Tibial artery (tissue), 4 donors: ENCODE measurements at regions not wholly inside any gene's neighbourhood (a gene's known extent, or its start where the extent isn't known, plus 50 kb on each side); places are given as distances from the start of the nearest gene placed in this dataset.

Experiments
- DNase-seq, 2 donors: peaks; one replicate each; pipeline ENCODE4 v3.0.0-alpha.2; 2019
- H3K27ac ChIP-seq, 2 donors: fragments of 200-600 bp; sonication (generic) in 1 of 2; 1 replicate in 1 of 2; 2 replicates in 1 of 2; pipeline ENCODE4 v1.5.1; 2018 to 2019; ENCODE audit warnings: mild to moderate bottlenecking in 1 of 2
- H3K27me3 ChIP-seq, 2 donors: fragments of 200-600 bp; sonication (generic) in 1 of 2; one replicate each; pipeline versions ENCODE4 v1.5.1 to v1.6.0; 2016 to 2019
- H3K36me3 ChIP-seq, 3 donors: fragments of 200-600 bp; sonication (generic) in 2 of 3; one replicate each; pipeline ENCODE4 v1.5.1; 2016 to 2019; ENCODE audit warnings: mild to moderate bottlenecking in 2 of 3
- H3K4me1 ChIP-seq, 4 donors: fragments of 200-600 bp; sonication (generic) in 2 of 4; 1 replicate in 3 of 4; 2 replicates in 1 of 4; pipeline ENCODE4 v1.5.1; 2016 to 2019
- H3K4me3 ChIP-seq, 2 donors: fragments of 200-600 bp; sonication (generic) in 1 of 2; 1 replicate in 1 of 2; 2 replicates in 1 of 2; pipeline ENCODE4 v1.5.1; 2018 to 2019; ENCODE audit warnings: mild to moderate bottlenecking in 2 of 2
- H3K9me3 ChIP-seq, 3 donors: fragments of 200-600 bp; sonication (generic) in 1 of 3; one replicate each; pipeline ENCODE4 v1.5.1; 2016 to 2019
- intact Hi-C: fragments of 100-400 bp; cut with DNase I; formaldehyde crosslinking; loops from one replicate; pipeline ENCODE4 v1.15.0; 2023; ENCODE audit warnings: low total_unique reads
- TF ChIP-seq, protein P1 (sequence below), 2 experiments: fragments of 200-600 bp in 1 of 2; fragments of 450-650 bp in 1 of 2; IDR thresholded peaks; one replicate each; pipeline ENCODE4 v1.5.1; 2017 to 2019; ENCODE audit warnings: antibody characterized with exemption in 2 of 2, mild to moderate bottlenecking in 1 of 2, moderate library complexity in 1 of 2

DNA sequence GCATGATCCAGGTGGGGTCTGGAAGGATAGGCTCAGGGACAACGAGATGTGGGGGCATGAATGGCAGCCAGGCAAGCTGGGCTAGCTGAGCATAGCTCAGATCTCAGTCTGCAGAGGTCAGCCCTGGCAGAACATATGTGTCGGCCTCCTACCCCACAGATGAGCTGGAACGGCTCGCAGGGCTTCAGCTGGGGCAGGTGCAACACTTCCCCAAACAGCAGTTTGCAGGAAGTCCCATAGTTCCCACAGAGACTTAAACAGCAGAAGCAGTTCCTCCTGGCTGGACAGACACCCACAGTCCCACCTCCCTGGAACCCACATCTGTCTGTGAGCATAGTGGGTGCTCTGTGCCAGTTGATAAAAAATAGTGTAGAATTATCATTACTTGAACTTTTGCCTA is 404.6 kb downstream of the GADD45G start:
- H3K27me3 ChIP-seq = no peaks in the 10 kb centered on the region
- no peak overlapping the region for H3K4me3 ChIP-seq
- TF ChIP-seq, protein P1, sequence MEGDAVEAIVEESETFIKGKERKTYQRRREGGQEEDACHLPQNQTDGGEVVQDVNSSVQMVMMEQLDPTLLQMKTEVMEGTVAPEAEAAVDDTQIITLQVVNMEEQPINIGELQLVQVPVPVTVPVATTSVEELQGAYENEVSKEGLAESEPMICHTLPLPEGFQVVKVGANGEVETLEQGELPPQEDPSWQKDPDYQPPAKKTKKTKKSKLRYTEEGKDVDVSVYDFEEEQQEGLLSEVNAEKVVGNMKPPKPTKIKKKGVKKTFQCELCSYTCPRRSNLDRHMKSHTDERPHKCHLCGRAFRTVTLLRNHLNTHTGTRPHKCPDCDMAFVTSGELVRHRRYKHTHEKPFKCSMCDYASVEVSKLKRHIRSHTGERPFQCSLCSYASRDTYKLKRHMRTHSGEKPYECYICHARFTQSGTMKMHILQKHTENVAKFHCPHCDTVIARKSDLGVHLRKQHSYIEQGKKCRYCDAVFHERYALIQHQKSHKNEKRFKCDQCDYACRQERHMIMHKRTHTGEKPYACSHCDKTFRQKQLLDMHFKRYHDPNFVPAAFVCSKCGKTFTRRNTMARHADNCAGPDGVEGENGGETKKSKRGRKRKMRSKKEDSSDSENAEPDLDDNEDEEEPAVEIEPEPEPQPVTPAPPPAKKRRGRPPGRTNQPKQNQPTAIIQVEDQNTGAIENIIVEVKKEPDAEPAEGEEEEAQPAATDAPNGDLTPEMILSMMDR (IDR thresholded peaks at IDR 0.05) = no peak
- intact Hi-C loops = no loop called here
- no peak overlapping the region for H3K27ac ChIP-seq
- H3K4me1 ChIP-seq = peaks cover 0 to 16% (median 10%) of the 10 kb centered on the region in 4 donors
- H3K36me3 ChIP-seq = no peaks in the 10 kb centered on the region
- DNase-seq = peak; percentile 36 to 65
- H3K9me3 ChIP-seq = no peaks in the 10 kb centered on the region

DNA sequence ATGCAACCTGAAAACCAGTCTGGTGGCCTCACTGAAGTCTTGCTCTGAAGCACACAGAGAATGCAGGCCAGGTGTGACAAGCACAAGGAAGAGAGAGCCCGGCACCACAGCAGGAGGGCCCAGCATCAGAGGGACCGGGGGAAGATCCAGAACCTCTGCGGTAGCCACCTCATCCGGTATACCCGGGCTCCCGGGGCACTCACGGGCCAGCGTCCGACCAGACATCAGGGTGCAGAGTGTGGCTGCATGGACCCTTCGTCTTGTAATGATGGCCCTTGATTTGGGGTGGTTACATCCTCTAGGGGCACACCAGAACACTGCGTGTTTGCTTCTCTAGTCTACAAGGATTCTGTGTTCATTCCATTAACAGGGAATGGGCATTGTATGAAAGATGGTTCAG is 406.0 kb downstream of the GADD45G start:
- DNase-seq = peak in 1 of 2 donors; percentile 31
- no peaks in the 10 kb centered on the region for H3K9me3 ChIP-seq
- H3K4me3 ChIP-seq = no peak overlapping the region
- TF ChIP-seq, protein P1 (IDR thresholded peaks at IDR 0.05) = no peak
- H3K27ac ChIP-seq = no peak overlapping the region
- H3K27me3 ChIP-seq = no peaks in the 10 kb centered on the region
- H3K4me1 ChIP-seq = peaks cover 0 to 19% (median 12%) of the 10 kb centered on the region in 4 donors
- intact Hi-C loops = no loop called here
- no peaks in the 10 kb centered on the region for H3K36me3 ChIP-seq

DNA sequence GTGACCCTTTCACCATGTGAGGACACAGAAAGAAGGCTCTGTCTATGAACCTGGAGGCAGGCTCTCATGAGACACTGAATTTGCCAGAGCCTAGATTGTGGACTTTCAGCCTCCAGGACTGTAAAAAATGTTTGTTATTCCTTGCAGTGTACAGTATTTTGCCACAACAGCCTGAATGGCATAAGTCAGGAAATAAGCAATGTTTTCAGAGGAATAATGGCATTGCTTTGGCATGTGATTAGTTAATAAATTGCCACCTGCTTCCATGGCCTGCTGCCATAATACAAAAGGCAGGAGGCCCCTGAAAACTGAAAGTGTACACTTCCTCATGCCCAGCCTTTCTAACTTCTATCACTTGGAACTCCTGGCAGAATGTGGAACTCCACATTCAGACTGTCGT is 408.1 kb downstream of the GADD45G start:
- TF ChIP-seq, protein P1 (IDR thresholded peaks at IDR 0.05) = no peak
- Histone ChIP-seq H3K4me3 (no peak overlapping the region), H3K27ac (no peak overlapping the region), H3K27me3 (no peaks in the 10 kb centered on the region), H3K36me3 (no peaks in the 10 kb centered on the region), H3K4me1 (peaks cover 0 to 12% (median 5%) of the 10 kb centered on the region in 4 donors), H3K9me3 (no peaks in the 10 kb centered on the region)
- no peak for DNase-seq
- intact Hi-C loops = no loop called here

DNA sequence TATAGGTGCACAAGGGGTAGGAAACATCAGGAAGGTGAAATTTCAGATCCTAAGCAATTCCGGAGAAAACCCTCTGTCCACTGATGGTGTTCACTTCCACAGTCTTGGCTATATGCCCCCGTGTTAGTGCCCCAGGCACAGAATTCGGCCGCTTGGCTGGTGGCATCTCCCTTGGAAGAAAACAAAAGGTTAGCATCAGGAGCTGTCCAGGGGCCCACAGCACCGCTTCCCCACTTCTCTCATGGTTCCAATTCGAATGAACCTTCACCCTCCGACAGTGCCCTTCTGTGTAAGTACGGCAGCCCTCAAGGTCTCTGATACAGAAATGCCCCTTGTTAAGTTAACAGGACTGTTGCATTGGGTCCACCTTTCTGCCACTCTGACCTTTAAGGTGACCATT is 409.0 kb downstream of the GADD45G start:
- DNase-seq = no peak
- TF ChIP-seq, protein P1 (IDR thresholded peaks at IDR 0.05) = no peak
- Histone ChIP-seq H3K9me3 (no peaks in the 10 kb centered on the region), H3K27me3 (no peaks in the 10 kb centered on the region), H3K27ac (no peak overlapping the region), H3K36me3 (no peaks in the 10 kb centered on the region), H3K4me1 (peaks cover 0 to 7% (median 0%) of the 10 kb centered on the region in 4 donors), H3K4me3 (no peak overlapping the region)
- intact Hi-C loops = no loop called here

DNA sequence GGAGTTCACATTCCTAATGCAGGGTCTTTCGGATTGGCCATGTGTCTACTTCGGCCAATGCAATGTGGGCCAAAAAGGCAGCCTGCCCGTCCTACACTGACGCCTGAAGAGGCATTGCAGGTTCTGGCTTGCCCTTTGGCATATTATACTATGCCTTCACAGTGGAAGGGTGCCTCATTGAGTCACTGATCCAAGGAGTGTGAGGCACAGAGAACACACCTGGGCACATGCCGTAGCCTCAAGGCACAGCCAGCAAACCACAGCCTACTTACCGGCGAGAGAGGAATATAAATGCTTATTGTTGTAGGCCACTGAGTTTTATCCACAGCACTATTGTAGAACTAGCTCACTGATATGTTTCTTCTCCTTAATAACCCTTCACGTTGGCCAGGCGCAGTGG is 409.6 kb downstream of the GADD45G start:
- TF ChIP-seq, protein P1 (IDR thresholded peaks at IDR 0.05) = no peak
- no peaks in the 10 kb centered on the region for H3K27me3 ChIP-seq
- DNase-seq = no peak
- H3K36me3 ChIP-seq = no peaks in the 10 kb centered on the region
- intact Hi-C loops = no loop called here
- no peak overlapping the region for H3K4me3 ChIP-seq
- no peaks in the 10 kb centered on the region for H3K9me3 ChIP-seq
- no peak overlapping the region for H3K27ac ChIP-seq
- peaks cover 0 to 7% (median 0%) of the 10 kb centered on the region in 4 donors for H3K4me1 ChIP-seq

DNA sequence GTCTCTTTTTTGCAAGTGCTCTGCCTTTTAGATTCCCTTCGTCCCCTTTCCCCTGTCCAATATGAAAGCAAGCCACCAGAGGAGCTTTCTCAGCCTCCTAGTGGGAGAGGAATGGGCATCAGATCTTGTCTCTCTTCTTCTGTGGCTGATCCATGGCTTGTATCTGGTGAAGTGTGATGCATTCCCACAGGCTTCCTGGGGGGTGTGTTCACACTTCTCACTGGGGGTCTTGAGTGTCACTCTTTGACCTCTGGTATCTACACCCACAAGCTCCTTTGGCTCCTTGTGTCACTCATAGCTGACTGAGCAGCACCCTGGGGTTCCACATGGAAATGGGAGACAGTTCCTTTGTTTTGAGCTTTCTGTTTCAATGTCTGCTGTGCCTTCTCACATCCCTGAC is 411.5 kb downstream of the GADD45G start:
- Histone ChIP-seq H3K27me3 (no peaks in the 10 kb centered on the region), H3K4me1 (peaks cover 0 to 18% (median 9%) of the 10 kb centered on the region in 4 donors), H3K36me3 (no peaks in the 10 kb centered on the region), H3K4me3 (no peak overlapping the region), H3K27ac (no peak overlapping the region), H3K9me3 (no peaks in the 10 kb centered on the region)
- intact Hi-C loops = no loop called here
- TF ChIP-seq, protein P1 (IDR thresholded peaks at IDR 0.05) = no peak
- no peak for DNase-seq
